ENCODE measurements at regions not wholly inside any gene's neighbourhood (a gene's known extent, or its start where the extent isn't known, plus 50 kb on each side); places are given as distances from the start of the nearest gene placed in this dataset.

- WGBS (ENCODE audit: insufficient coverage), result 98% methylated on average over 8 of the region's 8 CpGs
- Histone ChIP-seq H3K9me3 (replicated peaks in 1 of 2; ENCODE audit: control insufficient read depth in 1 of 2, insufficient read depth in 1 of 2, low read length in 2 of 2) (no peaks in the 10 kb centered on the region), H3K36me3 (replicated peaks in 1 of 2; ENCODE audit: control insufficient read depth in 1 of 2, insufficient read depth in 2 of 2, low read length in 2 of 2) (no peaks in the 10 kb centered on the region), H2AFZ (ENCODE audit: insufficient read depth, low read depth, low read length, poor library complexity, severe bottlenecking) (no peak overlapping the region), H3K4me2 (replicated peaks; ENCODE audit: extremely low read depth, low read length, poor library complexity, severe bottlenecking) (no peak overlapping the region), H3K27ac (ENCODE audit: low read depth in 1 of 2, low read length in 2 of 2) (no peak overlapping the region), H3K27me3 (ENCODE audit: control insufficient read depth in 2 of 2, insufficient read depth in 2 of 2, low read length in 2 of 2) (no peaks in the 10 kb centered on the region), H3K79me2 (ENCODE audit: insufficient read depth, low read length) (no peaks in the 10 kb centered on the region), H3K4me3 (replicated peaks in 1 of 3; ENCODE audit: low read depth in 2 of 3, low read length in 3 of 3) (no peak overlapping the region), H4K20me1 (ENCODE audit: insufficient read depth, low read length) (no peaks in the 10 kb centered on the region), H3K4me1 (ENCODE audit: control insufficient read depth in 1 of 2, insufficient read depth in 2 of 2, low read length in 2 of 2) (no peaks in the 10 kb centered on the region), H3K9ac (ENCODE audit: insufficient read depth, low read length, poor library complexity, severe bottlenecking) (no peak overlapping the region)
- Mint-ChIP-seq H3K4me3 (no peak overlapping the region), H3K27ac (no peak overlapping the region), H3K9me3 (no peaks in the 10 kb centered on the region), H3K36me3 (no peaks in the 10 kb centered on the region), H3K27me3 (ENCODE audit: low read depth in 3 of 3) (peaks cover 1 to 4% (median 2%) of the 10 kb centered on the region in 3 donors), H3K4me1 (no peaks in the 10 kb centered on the region)
- intact Hi-C loops (cut with micrococcal nuclease), result no loop called here
- DNase-seq, result no peak
- TF ChIP-seq, protein P1, sequence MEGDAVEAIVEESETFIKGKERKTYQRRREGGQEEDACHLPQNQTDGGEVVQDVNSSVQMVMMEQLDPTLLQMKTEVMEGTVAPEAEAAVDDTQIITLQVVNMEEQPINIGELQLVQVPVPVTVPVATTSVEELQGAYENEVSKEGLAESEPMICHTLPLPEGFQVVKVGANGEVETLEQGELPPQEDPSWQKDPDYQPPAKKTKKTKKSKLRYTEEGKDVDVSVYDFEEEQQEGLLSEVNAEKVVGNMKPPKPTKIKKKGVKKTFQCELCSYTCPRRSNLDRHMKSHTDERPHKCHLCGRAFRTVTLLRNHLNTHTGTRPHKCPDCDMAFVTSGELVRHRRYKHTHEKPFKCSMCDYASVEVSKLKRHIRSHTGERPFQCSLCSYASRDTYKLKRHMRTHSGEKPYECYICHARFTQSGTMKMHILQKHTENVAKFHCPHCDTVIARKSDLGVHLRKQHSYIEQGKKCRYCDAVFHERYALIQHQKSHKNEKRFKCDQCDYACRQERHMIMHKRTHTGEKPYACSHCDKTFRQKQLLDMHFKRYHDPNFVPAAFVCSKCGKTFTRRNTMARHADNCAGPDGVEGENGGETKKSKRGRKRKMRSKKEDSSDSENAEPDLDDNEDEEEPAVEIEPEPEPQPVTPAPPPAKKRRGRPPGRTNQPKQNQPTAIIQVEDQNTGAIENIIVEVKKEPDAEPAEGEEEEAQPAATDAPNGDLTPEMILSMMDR (IDR thresholded peaks at IDR 0.05), result no peak
Observed at GRCh38 chr13:99809496-99809895, 162.1 kb downstream of the ZIC5 start.

GRCh38 chr13:99808786-99809185 lies 162.8 kb downstream of the ZIC5 start:
- H2AFZ ChIP-seq (ENCODE audit: insufficient read depth, low read depth, low read length, poor library complexity, severe bottlenecking), result no peak overlapping the region
- no peaks in the 10 kb centered on the region for H3K27me3 ChIP-seq (ENCODE audit: control insufficient read depth in 2 of 2, insufficient read depth in 2 of 2, low read length in 2 of 2)
- TF ChIP-seq, protein P1 (IDR thresholded peaks at IDR 0.05), result no peak
- Mint-ChIP-seq H3K4me3 (no peak overlapping the region), H3K36me3 (no peaks in the 10 kb centered on the region), H3K9me3 (no peaks in the 10 kb centered on the region), H3K4me1 (no peaks in the 10 kb centered on the region), H3K27ac (no peak overlapping the region), H3K27me3 (ENCODE audit: low read depth in 3 of 3) (peaks cover 1 to 4% (median 2%) of the 10 kb centered on the region in 3 donors)
- no peaks in the 10 kb centered on the region for H4K20me1 ChIP-seq (ENCODE audit: insufficient read depth, low read length)
- no peaks in the 10 kb centered on the region for H3K4me1 ChIP-seq (ENCODE audit: control insufficient read depth in 1 of 2, insufficient read depth in 2 of 2, low read length in 2 of 2)
- DNase-seq, result no peak
- no peak overlapping the region for H3K27ac ChIP-seq (ENCODE audit: low read depth in 1 of 2, low read length in 2 of 2)
- no peaks in the 10 kb centered on the region for H3K9me3 ChIP-seq (replicated peaks in 1 of 2; ENCODE audit: control insufficient read depth in 1 of 2, insufficient read depth in 1 of 2, low read length in 2 of 2)
- H3K9ac ChIP-seq (ENCODE audit: insufficient read depth, low read length, poor library complexity, severe bottlenecking), result no peak overlapping the region
- H3K36me3 ChIP-seq (replicated peaks in 1 of 2; ENCODE audit: control insufficient read depth in 1 of 2, insufficient read depth in 2 of 2, low read length in 2 of 2), result no peaks in the 10 kb centered on the region
- H3K4me2 ChIP-seq (replicated peaks; ENCODE audit: extremely low read depth, low read length, poor library complexity, severe bottlenecking), result no peak overlapping the region
- intact Hi-C loops (cut with micrococcal nuclease), result no loop called here
- no peak overlapping the region for H3K4me3 ChIP-seq (replicated peaks in 1 of 3; ENCODE audit: low read depth in 2 of 3, low read length in 3 of 3)
- H3K79me2 ChIP-seq (ENCODE audit: insufficient read depth, low read length), result no peaks in the 10 kb centered on the region
- no CpG with 5 or more reads among the region's 1 CpG for WGBS (ENCODE audit: insufficient coverage)
